Astrocyte (in vitro differentiated cells and primary cell): ENCODE measurements at regions not wholly inside any gene's neighbourhood (a gene's known extent, or its start where the extent isn't known, plus 50 kb on each side); places are given as distances from the start of the nearest gene placed in this dataset.

ENCODE experiments used
- DNase-seq: peaks from one replicate; pipeline ENCODE4 v3.0.0-alpha.2; 2010; ENCODE audit warnings: low read depth
- FAIRE-seq: peaks from 2 replicates; lab custom pipeline; 2011; peaks lifted over from hg19 to GRCh38; lab: Jason Lieb, UNC
- H2AFZ ChIP-seq: 2 replicates; pipeline ENCODE4 v1.6.0; 2012; ENCODE audit warnings: low read depth, low read length, inconsistent platforms
- H3K27ac ChIP-seq: 2 replicates; pipeline ENCODE4 v1.5.1; 2011; ENCODE audit warnings: low read depth, low read length, inconsistent platforms
- H3K27me3 ChIP-seq: 2 replicates; pipeline ENCODE4 v1.6.0; 2011; ENCODE audit warnings: low read length, inconsistent platforms; ENCODE audit not compliant: insufficient read depth
- H3K36me3 ChIP-seq: 2 replicates; pipeline ENCODE4 v1.5.1; 2011; ENCODE audit warnings: low read length, inconsistent platforms; ENCODE audit not compliant: insufficient read depth
- H3K4me1 ChIP-seq: 2 replicates; pipeline ENCODE4 v1.5.1; 2011; ENCODE audit warnings: low read length, inconsistent platforms; ENCODE audit not compliant: insufficient read depth
- H3K4me2 ChIP-seq: 2 replicates; pipeline ENCODE4 v1.6.0; 2012; ENCODE audit warnings: low read length, inconsistent platforms
- H3K4me3 ChIP-seq: 2 replicates; pipeline ENCODE4 v1.5.1; 2011; ENCODE audit warnings: low read depth, mild to moderate bottlenecking, low read length, inconsistent platforms; ENCODE audit not compliant: insufficient read depth
- H3K79me2 ChIP-seq: 2 replicates; pipeline ENCODE4 v1.6.0; 2012; ENCODE audit warnings: mild to moderate bottlenecking, low read length, inconsistent platforms; ENCODE audit not compliant: insufficient read depth
- H3K9ac ChIP-seq: 2 replicates; pipeline ENCODE4 v1.6.0; 2012; ENCODE audit warnings: mild to moderate bottlenecking, low read length, inconsistent platforms
- H3K9me3 ChIP-seq: 2 replicates; pipeline ENCODE4 v1.5.1; 2012; ENCODE audit warnings: low read depth, mild to moderate bottlenecking, low read length, inconsistent platforms; ENCODE audit not compliant: insufficient read depth
- H4K20me1 ChIP-seq: 2 replicates; pipeline ENCODE4 v1.6.0; 2012; ENCODE audit warnings: low read length, inconsistent platforms; ENCODE audit not compliant: insufficient read depth
- H3K27ac Mint-ChIP-seq: one replicate; pipeline ENCODE4 v1.8.0; 2021; ENCODE audit warnings: mild to moderate bottlenecking, mixed read lengths; ENCODE audit not compliant: unreplicated experiment
- H3K27me3 Mint-ChIP-seq: one replicate; pipeline ENCODE4 v1.8.0; 2021; ENCODE audit warnings: low read depth, mixed read lengths; ENCODE audit not compliant: unreplicated experiment
- H3K36me3 Mint-ChIP-seq: one replicate; pipeline ENCODE4 v1.8.0; 2021; ENCODE audit warnings: low read depth, mixed read lengths; ENCODE audit not compliant: unreplicated experiment
- H3K4me1 Mint-ChIP-seq: one replicate; pipeline ENCODE4 v1.8.0; 2021; ENCODE audit warnings: low read depth, mixed read lengths; ENCODE audit not compliant: unreplicated experiment
- H3K4me3 Mint-ChIP-seq: one replicate; pipeline ENCODE4 v1.8.0; 2021; ENCODE audit warnings: mild to moderate bottlenecking, moderate library complexity, mixed read lengths; ENCODE audit not compliant: unreplicated experiment
- H3K9me3 Mint-ChIP-seq: one replicate; pipeline ENCODE4 v1.8.0; 2021; ENCODE audit warnings: mild to moderate bottlenecking, mixed read lengths; ENCODE audit not compliant: unreplicated experiment
- EZH2 ChIP-seq: IDR thresholded peaks from 2 replicates; pipeline ENCODE4 v1.6.1; 2012; ENCODE audit warnings: mild to moderate bottlenecking, low read length, inconsistent platforms; ENCODE audit not compliant: insufficient read depth
- TF ChIP-seq, protein P1 (sequence below): IDR thresholded peaks from 2 replicates; pipeline ENCODE4 v1.5.1; 2011; ENCODE audit warnings: low read depth, mild to moderate bottlenecking, inconsistent platforms, low read length, moderate library complexity; ENCODE audit not compliant: insufficient read depth

DNA sequence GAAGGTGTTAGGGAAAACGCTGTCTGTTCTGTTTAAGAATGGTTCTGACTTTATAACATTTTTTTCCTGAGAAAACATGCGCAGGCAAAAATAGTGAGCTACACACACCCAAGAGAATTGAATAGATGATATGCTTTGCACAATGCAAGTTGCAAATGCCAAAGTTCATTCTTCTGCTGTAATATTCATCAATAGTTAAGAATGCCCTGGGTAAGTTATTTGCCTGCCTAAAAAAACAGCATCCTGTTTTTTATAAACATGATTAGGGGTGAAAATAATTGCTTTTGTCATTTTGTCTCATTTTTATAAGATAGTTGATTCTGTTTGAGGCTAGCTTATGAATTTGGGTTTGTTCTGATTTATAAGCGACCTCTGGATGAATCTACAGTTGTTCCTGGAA is 99.4 kb downstream of the DTWD1 start:
- no peak overlapping the region for H3K27ac ChIP-seq
- no peaks in the 10 kb centered on the region for H3K9me3 Mint-ChIP-seq
- H3K9me3 ChIP-seq = no peaks in the 10 kb centered on the region
- no peak overlapping the region for H3K27ac Mint-ChIP-seq
- DNase-seq (no peak), FAIRE-seq (no peak)
- no peak overlapping the region for H3K4me3 Mint-ChIP-seq
- no peaks in the 10 kb centered on the region for H3K79me2 ChIP-seq
- no peaks in the 10 kb centered on the region for H3K4me1 ChIP-seq
- H3K36me3 Mint-ChIP-seq = no peaks in the 10 kb centered on the region
- no peak overlapping the region for H3K9ac ChIP-seq
- H3K36me3 ChIP-seq = no peaks in the 10 kb centered on the region
- no peak for TF ChIP-seq EZH2
- TF ChIP-seq, protein P1, sequence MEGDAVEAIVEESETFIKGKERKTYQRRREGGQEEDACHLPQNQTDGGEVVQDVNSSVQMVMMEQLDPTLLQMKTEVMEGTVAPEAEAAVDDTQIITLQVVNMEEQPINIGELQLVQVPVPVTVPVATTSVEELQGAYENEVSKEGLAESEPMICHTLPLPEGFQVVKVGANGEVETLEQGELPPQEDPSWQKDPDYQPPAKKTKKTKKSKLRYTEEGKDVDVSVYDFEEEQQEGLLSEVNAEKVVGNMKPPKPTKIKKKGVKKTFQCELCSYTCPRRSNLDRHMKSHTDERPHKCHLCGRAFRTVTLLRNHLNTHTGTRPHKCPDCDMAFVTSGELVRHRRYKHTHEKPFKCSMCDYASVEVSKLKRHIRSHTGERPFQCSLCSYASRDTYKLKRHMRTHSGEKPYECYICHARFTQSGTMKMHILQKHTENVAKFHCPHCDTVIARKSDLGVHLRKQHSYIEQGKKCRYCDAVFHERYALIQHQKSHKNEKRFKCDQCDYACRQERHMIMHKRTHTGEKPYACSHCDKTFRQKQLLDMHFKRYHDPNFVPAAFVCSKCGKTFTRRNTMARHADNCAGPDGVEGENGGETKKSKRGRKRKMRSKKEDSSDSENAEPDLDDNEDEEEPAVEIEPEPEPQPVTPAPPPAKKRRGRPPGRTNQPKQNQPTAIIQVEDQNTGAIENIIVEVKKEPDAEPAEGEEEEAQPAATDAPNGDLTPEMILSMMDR = no peak
- H2AFZ ChIP-seq = no peak overlapping the region
- H3K4me3 ChIP-seq = no peak overlapping the region
- H3K4me1 Mint-ChIP-seq = no peaks in the 10 kb centered on the region
- no peak overlapping the region for H3K4me2 ChIP-seq
- H3K27me3 ChIP-seq = no peaks in the 10 kb centered on the region
- no peaks in the 10 kb centered on the region for H3K27me3 Mint-ChIP-seq
- H4K20me1 ChIP-seq = no peaks in the 10 kb centered on the region

- H3K4me3 ChIP-seq = no peak overlapping the region
- no peaks in the 10 kb centered on the region for H3K4me1 Mint-ChIP-seq
- no peaks in the 10 kb centered on the region for H3K4me1 ChIP-seq
- H3K9me3 ChIP-seq = no peaks in the 10 kb centered on the region
- no peaks in the 10 kb centered on the region for H3K9me3 Mint-ChIP-seq
- H2AFZ ChIP-seq = no peak overlapping the region
- H3K9ac ChIP-seq = no peak overlapping the region
- no peak for TF ChIP-seq EZH2
- TF ChIP-seq, protein P1 = no peak
- DNase-seq = no peak
- H3K27ac ChIP-seq = no peak overlapping the region
- H3K27me3 Mint-ChIP-seq = no peaks in the 10 kb centered on the region
- no peaks in the 10 kb centered on the region for H3K27me3 ChIP-seq
- no peak overlapping the region for H3K27ac Mint-ChIP-seq
- no peak overlapping the region for H3K4me2 ChIP-seq
- no peak overlapping the region for H3K4me3 Mint-ChIP-seq
- no peaks in the 10 kb centered on the region for H3K79me2 ChIP-seq
- no peak for FAIRE-seq
- H3K36me3 Mint-ChIP-seq = no peaks in the 10 kb centered on the region
- no peaks in the 10 kb centered on the region for H4K20me1 ChIP-seq
- no peaks in the 10 kb centered on the region for H3K36me3 ChIP-seq
Measured at GRCh38 chr15:49721091-49721490, 100.2 kb downstream of the DTWD1 start.

- FAIRE-seq (no peak), DNase-seq (no peak)
- no peaks in the 10 kb centered on the region for H3K79me2 ChIP-seq
- no peaks in the 10 kb centered on the region for H3K9me3 ChIP-seq
- H3K4me3 ChIP-seq = no peak overlapping the region
- no peaks in the 10 kb centered on the region for H3K4me1 ChIP-seq
- Mint-ChIP-seq H3K27me3 (no peaks in the 10 kb centered on the region), H3K4me3 (no peak overlapping the region), H3K4me1 (no peaks in the 10 kb centered on the region), H3K27ac (no peak overlapping the region), H3K36me3 (no peaks in the 10 kb centered on the region), H3K9me3 (no peaks in the 10 kb centered on the region)
- H3K36me3 ChIP-seq = no peaks in the 10 kb centered on the region
- H3K27ac ChIP-seq = no peak overlapping the region
- no peak overlapping the region for H2AFZ ChIP-seq
- H3K9ac ChIP-seq = no peak overlapping the region
- no peak overlapping the region for H3K4me2 ChIP-seq
- H4K20me1 ChIP-seq = no peaks in the 10 kb centered on the region
- no peaks in the 10 kb centered on the region for H3K27me3 ChIP-seq
- TF ChIP-seq EZH2 = no peak
- TF ChIP-seq, protein P1 = no peak
Measured at GRCh38 chr15:49721621-49722020, 100.8 kb downstream of the DTWD1 start.
